ENCODE measurements at regions not wholly inside any gene's neighbourhood (a gene's known extent, or its start where the extent isn't known, plus 50 kb on each side); places are given as distances from the start of the nearest gene placed in this dataset.

- Histone ChIP-seq H3K4me1 (ENCODE audit: insufficient read depth, low read length) (peaks cover 23% of the 10 kb centered on the region), H4K20me1 (ENCODE audit: insufficient read depth, low read length) (no peaks in the 10 kb centered on the region), H3K4me3 (replicated peaks in 1 of 3; ENCODE audit: insufficient read depth in 1 of 3, low read depth in 2 of 3, low read length in 3 of 3) (no peak overlapping the region), H3K9me3 (ENCODE audit: low read length) (peaks cover 5% of the 10 kb centered on the region; the same call in 1 of the 2 replicates), H3K36me3 (replicated peaks in 1 of 2; ENCODE audit: control insufficient read depth in 1 of 2, insufficient read depth in 2 of 2, low read length in 2 of 2) (no peaks in the 10 kb centered on the region), H2AFZ (ENCODE audit: low read length) (no peak overlapping the region), H3K79me2 (ENCODE audit: insufficient read depth, low read length) (no peaks in the 10 kb centered on the region), H3K27me3 (ENCODE audit: control insufficient read depth in 1 of 2, insufficient read depth in 2 of 2, low read length in 2 of 2) (no peaks in the 10 kb centered on the region; a peak in 1 of 5 replicates), H3K27ac (ENCODE audit: extremely low read length, insufficient read depth, low read length) (no peak overlapping the region), H3K4me2 (ENCODE audit: low read depth, low read length) (0 out of 2 replicates have a peak overlapping the region, but pooled peaks have one; percentile 14), H3K9ac (ENCODE audit: insufficient read depth, low read depth, low read length) (no peak overlapping the region)
- intact Hi-C loops (cut with micrococcal nuclease; ENCODE audit: unreplicated experiment) (no loop called here), in situ Hi-C loops (cut with HindIII; ENCODE audit: extremely low pct_ligation_motif_present, low pct_unique_long_range_greater_than_20kb) (no loop called here)
- BruUV-seq (replicated peaks), result no TSS peak
- peak; percentile 48 for FAIRE-seq
- ATAC-seq, result no peak
- ChIA-PET POLR2A (interaction anchor here (0.6 kb wide), 1 partner anchor 29 kb away, joined by 3 read pairs; no protein-coding TSS in a partner anchor), CTCF (ENCODE audit: low intra/inter-chr PET ratio, low total read pairs) (no interaction called here)
- WGBS (ENCODE audit: low lambda C conversion rate), result 14% methylated on average over 1 of the region's 1 CpG
- DNase-seq (ENCODE audit: low spot score), result peak; percentile 7
- TF ChIP-seq, protein P1, sequence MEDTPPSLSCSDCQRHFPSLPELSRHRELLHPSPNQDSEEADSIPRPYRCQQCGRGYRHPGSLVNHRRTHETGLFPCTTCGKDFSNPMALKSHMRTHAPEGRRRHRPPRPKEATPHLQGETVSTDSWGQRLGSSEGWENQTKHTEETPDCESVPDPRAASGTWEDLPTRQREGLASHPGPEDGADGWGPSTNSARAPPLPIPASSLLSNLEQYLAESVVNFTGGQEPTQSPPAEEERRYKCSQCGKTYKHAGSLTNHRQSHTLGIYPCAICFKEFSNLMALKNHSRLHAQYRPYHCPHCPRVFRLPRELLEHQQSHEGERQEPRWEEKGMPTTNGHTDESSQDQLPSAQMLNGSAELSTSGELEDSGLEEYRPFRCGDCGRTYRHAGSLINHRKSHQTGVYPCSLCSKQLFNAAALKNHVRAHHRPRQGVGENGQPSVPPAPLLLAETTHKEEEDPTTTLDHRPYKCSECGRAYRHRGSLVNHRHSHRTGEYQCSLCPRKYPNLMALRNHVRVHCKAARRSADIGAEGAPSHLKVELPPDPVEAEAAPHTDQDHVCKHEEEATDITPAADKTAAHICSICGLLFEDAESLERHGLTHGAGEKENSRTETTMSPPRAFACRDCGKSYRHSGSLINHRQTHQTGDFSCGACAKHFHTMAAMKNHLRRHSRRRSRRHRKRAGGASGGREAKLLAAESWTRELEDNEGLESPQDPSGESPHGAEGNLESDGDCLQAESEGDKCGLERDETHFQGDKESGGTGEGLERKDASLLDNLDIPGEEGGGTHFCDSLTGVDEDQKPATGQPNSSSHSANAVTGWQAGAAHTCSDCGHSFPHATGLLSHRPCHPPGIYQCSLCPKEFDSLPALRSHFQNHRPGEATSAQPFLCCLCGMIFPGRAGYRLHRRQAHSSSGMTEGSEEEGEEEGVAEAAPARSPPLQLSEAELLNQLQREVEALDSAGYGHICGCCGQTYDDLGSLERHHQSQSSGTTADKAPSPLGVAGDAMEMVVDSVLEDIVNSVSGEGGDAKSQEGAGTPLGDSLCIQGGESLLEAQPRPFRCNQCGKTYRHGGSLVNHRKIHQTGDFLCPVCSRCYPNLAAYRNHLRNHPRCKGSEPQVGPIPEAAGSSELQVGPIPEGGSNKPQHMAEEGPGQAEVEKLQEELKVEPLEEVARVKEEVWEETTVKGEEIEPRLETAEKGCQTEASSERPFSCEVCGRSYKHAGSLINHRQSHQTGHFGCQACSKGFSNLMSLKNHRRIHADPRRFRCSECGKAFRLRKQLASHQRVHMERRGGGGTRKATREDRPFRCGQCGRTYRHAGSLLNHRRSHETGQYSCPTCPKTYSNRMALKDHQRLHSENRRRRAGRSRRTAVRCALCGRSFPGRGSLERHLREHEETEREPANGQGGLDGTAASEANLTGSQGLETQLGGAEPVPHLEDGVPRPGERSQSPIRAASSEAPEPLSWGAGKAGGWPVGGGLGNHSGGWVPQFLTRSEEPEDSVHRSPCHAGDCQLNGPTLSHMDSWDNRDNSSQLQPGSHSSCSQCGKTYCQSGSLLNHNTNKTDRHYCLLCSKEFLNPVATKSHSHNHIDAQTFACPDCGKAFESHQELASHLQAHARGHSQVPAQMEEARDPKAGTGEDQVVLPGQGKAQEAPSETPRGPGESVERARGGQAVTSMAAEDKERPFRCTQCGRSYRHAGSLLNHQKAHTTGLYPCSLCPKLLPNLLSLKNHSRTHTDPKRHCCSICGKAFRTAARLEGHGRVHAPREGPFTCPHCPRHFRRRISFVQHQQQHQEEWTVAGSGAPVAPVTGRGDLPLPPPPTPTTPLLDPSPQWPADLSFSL (CRISPR knock-in tag; IDR thresholded peaks at IDR 0.05), result peak; percentile 69; the same call in 1 of the 2 replicates
- TF ChIP-seq TARDBP (CRISPR knock-in tag; IDR thresholded peaks at IDR 0.05), result no peak
- TF ChIP-seq, protein P2, sequence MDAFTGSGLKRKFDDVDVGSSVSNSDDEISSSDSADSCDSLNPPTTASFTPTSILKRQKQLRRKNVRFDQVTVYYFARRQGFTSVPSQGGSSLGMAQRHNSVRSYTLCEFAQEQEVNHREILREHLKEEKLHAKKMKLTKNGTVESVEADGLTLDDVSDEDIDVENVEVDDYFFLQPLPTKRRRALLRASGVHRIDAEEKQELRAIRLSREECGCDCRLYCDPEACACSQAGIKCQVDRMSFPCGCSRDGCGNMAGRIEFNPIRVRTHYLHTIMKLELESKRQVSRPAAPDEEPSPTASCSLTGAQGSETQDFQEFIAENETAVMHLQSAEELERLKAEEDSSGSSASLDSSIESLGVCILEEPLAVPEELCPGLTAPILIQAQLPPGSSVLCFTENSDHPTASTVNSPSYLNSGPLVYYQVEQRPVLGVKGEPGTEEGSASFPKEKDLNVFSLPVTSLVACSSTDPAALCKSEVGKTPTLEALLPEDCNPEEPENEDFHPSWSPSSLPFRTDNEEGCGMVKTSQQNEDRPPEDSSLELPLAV (CRISPR knock-in tag; conservative IDR thresholded peaks at IDR 0.05; ENCODE audit: low read depth), result no peak
- peak; percentile 24; the same call in 1 of the 2 replicates for TF ChIP-seq AHDC1 (CRISPR knock-in tag; IDR thresholded peaks at IDR 0.05; ENCODE audit: borderline replicate concordance)
- no peak for TF ChIP-seq GLI4 (CRISPR knock-in tag; IDR thresholded peaks at IDR 0.05; ENCODE audit: borderline replicate concordance)
- TF ChIP-seq HNF4A (CRISPR knock-in tag; IDR thresholded peaks at IDR 0.05), result peak; percentile 54
- no peak for TF ChIP-seq ZNF878 (CRISPR knock-in tag; IDR thresholded peaks at IDR 0.05)
- 0 out of 2 replicates have a peak, but pooled peaks have one; percentile 21 for TF ChIP-seq SOX5 (CRISPR knock-in tag; IDR thresholded peaks at IDR 0.05; ENCODE audit: borderline replicate concordance)
These were observed 315.9 kb upstream of the RPS23 start for GRCh38 chr5:82594097-82594496.

Data from HepG2 (cell line).